ENCODE measurements at regions not wholly inside any gene's neighbourhood (a gene's known extent, or its start where the extent isn't known, plus 50 kb on each side); places are given as distances from the start of the nearest gene placed in this dataset.

GRCh38 chr2:172335736-172336135 is 91.7 kb upstream of the ITGA6 start:
- no peak for DNase-seq (ENCODE audit: low read depth, low spot score)
- ChIA-PET CTCF (no interaction called here), POLR2A (no interaction called here), RAD21 (ENCODE audit: low non-redundant PET in 1 of 2, low total read pairs in 2 of 2, uncharacterized antibody in 2 of 2, unreplicated experiment in 2 of 2) (no interaction called here)
- intact Hi-C loops (cut with micrococcal nuclease) = no loop called here
- Histone ChIP-seq H3K9ac (ENCODE audit: low read length) (no peak overlapping the region), H3K4me2 (ENCODE audit: low read length) (no peak overlapping the region), H3K4me3 (replicated peaks in 1 of 2; ENCODE audit: low read depth in 1 of 2, low read length in 2 of 2) (no peak overlapping the region), H3K27me3 (ENCODE audit: insufficient read depth, low read length) (no peaks in the 10 kb centered on the region), H3K4me1 (ENCODE audit: control insufficient read depth in 1 of 2, insufficient read depth in 2 of 2, low read length in 2 of 2) (peaks cover 0 to 5% of the 10 kb centered on the region in 2 experiments; a peak in 1 of 4 replicates), H2AFZ (ENCODE audit: low read depth, low read length, poor library complexity, severe bottlenecking) (no peak overlapping the region), H3K36me3 (ENCODE audit: control insufficient read depth in 1 of 2, insufficient read depth in 2 of 2, low read length in 2 of 2) (no peaks in the 10 kb centered on the region), H3K27ac (ENCODE audit: low read depth, low read length) (no peak overlapping the region), H4K20me1 (ENCODE audit: insufficient read depth) (no peaks in the 10 kb centered on the region), H3K9me3 (ENCODE audit: control insufficient read depth in 1 of 2, insufficient read depth in 1 of 2, low read depth in 1 of 2, low read length in 2 of 2) (no peaks in the 10 kb centered on the region), H3K79me2 (ENCODE audit: insufficient read depth, low read length) (no peaks in the 10 kb centered on the region), H3K9me2 (ENCODE audit: insufficient read depth) (no peaks in the 10 kb centered on the region)
- BruUV-seq (replicated peaks) = no TSS peak
- no peak for ATAC-seq
- no peak for TF ChIP-seq YY1 (IDR thresholded peaks at IDR 0.05; ENCODE audit: extremely low read depth, insufficient replicate concordance, low read depth, low read length)
- no peak for TF ChIP-seq EZH2 (IDR thresholded peaks at IDR 0.05)
- TF ChIP-seq FOSL1 (IDR thresholded peaks at IDR 0.05; ENCODE audit: low read depth) = no peak
- no peak for TF ChIP-seq MAX (IDR thresholded peaks at IDR 0.05)
- no peak for TF ChIP-seq EGR1 (IDR thresholded peaks at IDR 0.05; ENCODE audit: low read depth)
- TF ChIP-seq ELF1 (IDR thresholded peaks at IDR 0.05; ENCODE audit: borderline replicate concordance, low read depth) = no peak

GRCh38 chr2:172336681-172337080 is 90.7 kb upstream of the ITGA6 start:
- H4K20me1 ChIP-seq (ENCODE audit: insufficient read depth) = no peaks in the 10 kb centered on the region
- no peak overlapping the region for H3K9ac ChIP-seq (ENCODE audit: low read length)
- no peak for TF ChIP-seq FOSL1 (IDR thresholded peaks at IDR 0.05; ENCODE audit: low read depth)
- TF ChIP-seq SRF (IDR thresholded peaks at IDR 0.05; ENCODE audit: low read depth) = no peak
- TF ChIP-seq CBX3 (IDR thresholded peaks at IDR 0.05; ENCODE audit: low read depth) = no peak
- no peak for TF ChIP-seq RAD21 (IDR thresholded peaks at IDR 0.05; ENCODE audit: low read depth)
- no peak for TF ChIP-seq SIN3A (IDR thresholded peaks at IDR 0.05; ENCODE audit: low read depth)
- TF ChIP-seq REST (IDR thresholded peaks at IDR 0.05; ENCODE audit: low read depth) = no peak
- TF ChIP-seq EZH2 (IDR thresholded peaks at IDR 0.05) = no peak
- no peak for TF ChIP-seq ATF3 (IDR thresholded peaks at IDR 0.05)
- TF ChIP-seq SP1 (IDR thresholded peaks at IDR 0.05; ENCODE audit: low read depth) = no peak
- no peak for TF ChIP-seq POLR2AphosphoS5 (IDR thresholded peaks at IDR 0.05; ENCODE audit: low read depth, low read length)
- TF ChIP-seq ZFX (IDR thresholded peaks at IDR 0.05) = no peak
- no peak for TF ChIP-seq YY1 (IDR thresholded peaks at IDR 0.05; ENCODE audit: extremely low read depth, insufficient replicate concordance, low read depth, low read length)
- TF ChIP-seq CTCF (IDR thresholded peaks at IDR 0.05 in 2 of 3, conservative IDR thresholded peaks at IDR 0.05 in 1 of 3; ENCODE audit: borderline replicate concordance in 1 of 3, insufficient read depth in 1 of 3, low read depth in 2 of 3, low read length in 2 of 3) = no peak
- peaks cover 0 to 9% of the 10 kb centered on the region in 2 experiments; a peak in 1 of 4 replicates for H3K4me1 ChIP-seq (ENCODE audit: control insufficient read depth in 1 of 2, insufficient read depth in 2 of 2, low read length in 2 of 2)
- ChIA-PET RAD21 (ENCODE audit: low non-redundant PET in 1 of 2, low total read pairs in 2 of 2, uncharacterized antibody in 2 of 2, unreplicated experiment in 2 of 2) (no interaction called here), CTCF (no interaction called here), POLR2A (no interaction called here)
- no TSS peak for BruUV-seq (replicated peaks)
- H2AFZ ChIP-seq (ENCODE audit: low read depth, low read length, poor library complexity, severe bottlenecking) = no peak overlapping the region
- no peaks in the 10 kb centered on the region for H3K9me3 ChIP-seq (ENCODE audit: control insufficient read depth in 1 of 2, insufficient read depth in 1 of 2, low read depth in 1 of 2, low read length in 2 of 2)
- intact Hi-C loops (cut with micrococcal nuclease) = no loop called here
- ATAC-seq = no peak
- no peak overlapping the region for H3K4me2 ChIP-seq (ENCODE audit: low read length)
- no peaks in the 10 kb centered on the region for H3K9me2 ChIP-seq (ENCODE audit: insufficient read depth)
- H3K36me3 ChIP-seq (ENCODE audit: control insufficient read depth in 1 of 2, insufficient read depth in 2 of 2, low read length in 2 of 2) = no peaks in the 10 kb centered on the region
- no peak overlapping the region for H3K27ac ChIP-seq (ENCODE audit: low read depth, low read length)
- H3K79me2 ChIP-seq (ENCODE audit: insufficient read depth, low read length) = no peaks in the 10 kb centered on the region
- H3K4me3 ChIP-seq (replicated peaks in 1 of 2; ENCODE audit: low read depth in 1 of 2, low read length in 2 of 2) = no peak overlapping the region
- DNase-seq (ENCODE audit: low read depth, low spot score) = no peak
- H3K27me3 ChIP-seq (ENCODE audit: insufficient read depth, low read length) = no peaks in the 10 kb centered on the region

Measured in HCT116 (cell line).